HCT116 (cell line): ENCODE measurements at regions not wholly inside any gene's neighbourhood (a gene's known extent, or its start where the extent isn't known, plus 50 kb on each side); places are given as distances from the start of the nearest gene placed in this dataset.

Experiments used
- ATAC-seq: fragments of 200-7000 bp; cut with Tn5 transposase; 2 replicates; pipeline ENCODE4 v1.9.1; 2020; ENCODE audit warnings: mild to moderate bottlenecking, moderate library complexity
- BruUV-seq: library from RNA; stranded (reverse); fragments of 400-500 nt; replicated peaks from 2 replicates; lab custom pipeline; 2021; lab: Mats Ljungman, UMichigan
- CTCF ChIA-PET: fragments of 300-600 bp; sonication (Branson Sonifier 250); formaldehyde crosslinking; loops from one replicate; lab custom pipeline; 2021; ENCODE audit warnings: antibody characterized with exemption; lab: Charles Lee
- POLR2A ChIA-PET: fragments of 300-600, 350-600 bp; sonication (Branson Sonifier 250); formaldehyde crosslinking; loops from one replicate; lab custom pipeline; 2021; ENCODE audit warnings: antibody characterized with exemption; lab: Charles Lee
- RAD21 ChIA-PET, 2 experiments: fragments of 300-600 bp; sonication (Branson Sonifier 250); formaldehyde crosslinking; loops; one replicate each; lab custom pipeline; 2023; ENCODE audit warnings: low total read pairs in 2 of 2; ENCODE audit not compliant: uncharacterized antibody in 2 of 2, unreplicated experiment in 2 of 2, low non-redundant PET in 1 of 2; lab: Charles Lee
- DNase-seq: peaks from one replicate; pipeline ENCODE4 v3.0.0-alpha.2; 2010; ENCODE audit warnings: low read depth, low spot score
- H2AFZ ChIP-seq: fragments of 200-600 bp; shearing (Covaris generic), sonication (generic); 2 replicates; pipeline ENCODE4 v1.6.1; 2017; ENCODE audit warnings: low read depth, mixed run types, mixed read lengths, antibody characterized with exemption, low read length; ENCODE audit not compliant: poor library complexity, severe bottlenecking
- H3K27ac ChIP-seq: 2 replicates; pipeline ENCODE4 v1.5.1; 2012; ENCODE audit warnings: low read depth, low read length
- H3K27me3 ChIP-seq: fragments of 200-600 bp; sonication (generic); 2 replicates; pipeline ENCODE4 v1.6.1; 2016; ENCODE audit warnings: mixed run types, low read length, mixed read lengths; ENCODE audit not compliant: insufficient read depth
- H3K36me3 ChIP-seq, 2 experiments: fragments of 200-500 bp in 1 of 2; fragments of 200-600 bp in 1 of 2; sonication (Bioruptor generic) in 1 of 2; sonication (generic) in 1 of 2; 2 replicates each; pipeline versions ENCODE4 v1.5.1 to v1.6.1; 2014 to 2016; ENCODE audit warnings: low read length in 2 of 2, inconsistent platforms in 1 of 2, mixed read lengths in 1 of 2, mixed run types in 1 of 2; ENCODE audit not compliant: insufficient read depth in 2 of 2, control insufficient read depth in 1 of 2
- H3K4me1 ChIP-seq, 2 experiments: fragments of 200-600 bp in 1 of 2; sonication (generic) in 1 of 2; 2 replicates each; pipeline versions ENCODE4 v1.5.1 to v1.6.1; 2012 to 2017; ENCODE audit warnings: low read length in 2 of 2, inconsistent platforms in 1 of 2, mild to moderate bottlenecking in 1 of 2, mixed read lengths in 1 of 2, mixed run types in 1 of 2, moderate library complexity in 1 of 2; ENCODE audit not compliant: insufficient read depth in 2 of 2, control insufficient read depth in 1 of 2
- H3K4me2 ChIP-seq: fragments of 200-600 bp; sonication (generic); 2 replicates; pipeline ENCODE4 v1.6.1; 2017; ENCODE audit warnings: mixed run types, low read length, mixed read lengths
- H3K4me3 ChIP-seq, 2 experiments: fragments of 200-600 bp in 1 of 2; sonication (generic) in 1 of 2; replicated peaks in 1 of 2; 2 replicates each; pipeline ENCODE4 v1.5.1; 2011 to 2016; ENCODE audit warnings: low read length in 2 of 2, control low read depth in 1 of 2, low read depth in 1 of 2, mild to moderate bottlenecking in 1 of 2, mixed read lengths in 1 of 2, mixed run types in 1 of 2
- H3K79me2 ChIP-seq: fragments of 200-600 bp; sonication (generic); 2 replicates; pipeline ENCODE4 v1.6.1; 2017; ENCODE audit warnings: mild to moderate bottlenecking, mixed run types, low read length, moderate library complexity, mixed read lengths; ENCODE audit not compliant: insufficient read depth
- H3K9ac ChIP-seq: fragments of 200-600 bp; sonication (generic); 2 replicates; pipeline ENCODE4 v1.6.1; 2016; ENCODE audit warnings: low read length, mixed read lengths
- H3K9me2 ChIP-seq: fragments of 200-600 bp; sonication (generic), shearing (Covaris generic); 2 replicates; pipeline ENCODE4 v1.6.1; 2017; ENCODE audit warnings: mixed run types, mild to moderate bottlenecking, moderate library complexity; ENCODE audit not compliant: insufficient read depth
- H3K9me3 ChIP-seq, 2 experiments: fragments of 200-500 bp in 1 of 2; fragments of 200-600 bp in 1 of 2; sonication (Bioruptor generic) in 1 of 2; sonication (generic) in 1 of 2; 2 replicates each; pipeline ENCODE4 v1.6.1; 2014 to 2017; ENCODE audit warnings: low read length in 2 of 2, mixed read lengths in 2 of 2, inconsistent platforms in 1 of 2, low read depth in 1 of 2, mild to moderate bottlenecking in 1 of 2, mixed run types in 1 of 2, moderate library complexity in 1 of 2; ENCODE audit not compliant: control insufficient read depth in 1 of 2, insufficient read depth in 1 of 2
- H4K20me1 ChIP-seq: fragments of 200-600 bp; sonication (generic), shearing (Covaris generic); 2 replicates; pipeline ENCODE4 v1.6.1; 2017; ENCODE audit warnings: mixed run types, mild to moderate bottlenecking, moderate library complexity; ENCODE audit not compliant: insufficient read depth
- CBX3 ChIP-seq: IDR thresholded peaks from 2 replicates; pipeline ENCODE4 v1.6.1; 2012; ENCODE audit warnings: low read depth
- EGR1 ChIP-seq: IDR thresholded peaks from 2 replicates; pipeline ENCODE4 v1.6.1; 2012; ENCODE audit warnings: low read depth
- ELF1 ChIP-seq: IDR thresholded peaks from 2 replicates; pipeline ENCODE4 v1.6.1; 2012; ENCODE audit warnings: low read depth, borderline replicate concordance
- EZH2phosphoT487 ChIP-seq: fragments of 200-600 bp; IDR thresholded peaks from 2 replicates; pipeline ENCODE4 v1.6.1; 2018; ENCODE audit warnings: antibody characterized with exemption, borderline replicate concordance
- FOSL1 ChIP-seq: IDR thresholded peaks from 2 replicates; pipeline ENCODE4 v1.6.1; 2012; ENCODE audit warnings: low read depth
- POLR2A ChIP-seq: IDR thresholded peaks from 2 replicates; pipeline ENCODE4 v1.7.0; 2011; ENCODE audit warnings: borderline replicate concordance; ENCODE audit not compliant: insufficient read depth, insufficient read length; ENCODE audit errors: extremely low read depth
- RAD21 ChIP-seq: IDR thresholded peaks from 2 replicates; pipeline ENCODE4 v1.6.1; 2012; ENCODE audit warnings: low read depth, mild to moderate bottlenecking
- SP1 ChIP-seq: IDR thresholded peaks from 2 replicates; pipeline ENCODE4 v1.6.1; 2012; ENCODE audit warnings: low read depth
- SRF ChIP-seq: IDR thresholded peaks from 2 replicates; pipeline ENCODE4 v1.6.1; 2012; ENCODE audit warnings: low read depth
- TCF7L2 ChIP-seq: IDR thresholded peaks from 2 replicates; pipeline ENCODE4 v1.7.0; 2011; ENCODE audit warnings: borderline replicate concordance, inconsistent platforms; ENCODE audit not compliant: insufficient read depth, insufficient read length; ENCODE audit errors: extremely low read depth
- YY1 ChIP-seq: IDR thresholded peaks from 2 replicates; pipeline ENCODE4 v1.6.1; 2011; ENCODE audit warnings: low read length, low read depth, moderate library complexity, mild to moderate bottlenecking; ENCODE audit not compliant: insufficient replicate concordance; ENCODE audit errors: extremely low read depth
- ZFX ChIP-seq: fragments of 450-650 bp; IDR thresholded peaks from 2 replicates; pipeline ENCODE4 v1.6.1; 2017
- ZNF274 ChIP-seq: fragments of 200-500 bp; sonication (Bioruptor generic); IDR thresholded peaks from 2 replicates; pipeline ENCODE4 v1.6.1; 2014; ENCODE audit warnings: mild to moderate bottlenecking, low read depth, low read length, inconsistent platforms
- intact Hi-C: fragments of 100-400 bp; cut with micrococcal nuclease; formaldehyde crosslinking; loops from 2 replicates; pipeline ENCODE4 v1.10.0; 2022
- TF ChIP-seq, protein P1 (sequence below): IDR thresholded peaks from 2 replicates; pipeline ENCODE4 v1.6.1; 2011; ENCODE audit warnings: mild to moderate bottlenecking, low read length, moderate library complexity; ENCODE audit not compliant: insufficient replicate concordance; ENCODE audit errors: extremely low read depth
- TF ChIP-seq, protein P2 (sequence below): IDR thresholded peaks from 2 replicates; pipeline ENCODE4 v1.6.1; 2012; ENCODE audit warnings: low read depth
- TF ChIP-seq, protein P3 (sequence below), 3 experiments: fragments of 200-600 bp in 1 of 3; sonication (generic) in 1 of 3; IDR thresholded peaks in 2 of 3; conservative IDR thresholded peaks in 1 of 3; 2 replicates each; pipeline ENCODE4 v1.5.1; 2012 to 2017; ENCODE audit warnings: low read depth in 2 of 3, low read length in 2 of 3, antibody characterized with exemption in 1 of 3, borderline replicate concordance in 1 of 3, control low read depth in 1 of 3, mild to moderate bottlenecking in 1 of 3, mixed read lengths in 1 of 3, mixed run types in 1 of 3, moderate library complexity in 1 of 3; ENCODE audit not compliant: insufficient read depth in 1 of 3
- TF ChIP-seq, protein P4 (sequence below): IDR thresholded peaks from 2 replicates; pipeline ENCODE4 v1.6.1; 2012
- TF ChIP-seq, protein P5 (sequence below): IDR thresholded peaks from 2 replicates; pipeline ENCODE4 v1.6.1; 2012

DNA sequence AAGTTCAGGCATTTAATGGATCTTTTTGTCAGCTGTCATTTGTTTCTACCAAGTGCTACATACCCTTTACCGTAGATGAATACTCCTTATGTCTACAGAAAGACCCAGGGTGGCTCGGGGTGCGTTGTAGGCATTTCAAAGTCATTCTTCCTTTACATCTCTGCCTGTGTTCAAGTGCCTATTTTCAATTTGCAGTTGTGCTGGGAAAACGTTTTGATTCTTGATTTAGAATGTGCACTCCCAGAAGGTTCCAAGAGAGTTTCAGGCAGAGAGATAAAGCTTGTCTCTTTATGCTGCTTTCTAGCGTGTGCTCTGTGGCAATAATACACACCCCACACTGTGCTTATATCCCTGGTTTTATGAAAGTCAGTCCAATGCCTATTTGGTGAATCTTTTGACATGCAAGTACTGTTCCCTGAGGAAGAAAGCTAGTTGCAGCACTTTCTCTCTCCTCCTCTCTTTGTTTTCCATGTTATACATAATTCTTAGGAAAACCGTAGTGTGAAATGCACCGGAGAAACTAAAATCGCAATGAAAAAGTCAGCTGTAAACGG, 828.1 kb upstream of the ZNF608 start:
- Histone ChIP-seq H3K4me3 (no peak overlapping the region), H3K4me2 (no peak overlapping the region), H3K4me1 (no peaks in the 10 kb centered on the region), H3K36me3 (no peaks in the 10 kb centered on the region), H3K79me2 (no peaks in the 10 kb centered on the region)
- DNase-seq = no peak
- RAD21 ChIA-PET = no interaction called here
- TF ChIP-seq EZH2phosphoT487 (no peak), FOSL1 (no peak), TCF7L2 (no peak), CBX3 (no peak), SRF (no peak), POLR2A (no peak), RAD21 (no peak), YY1 (no peak), ZFX (no peak), EGR1 (no peak), SP1 (no peak), ELF1 (no peak), ZNF274 (no peak)
- TF ChIP-seq, protein P1, sequence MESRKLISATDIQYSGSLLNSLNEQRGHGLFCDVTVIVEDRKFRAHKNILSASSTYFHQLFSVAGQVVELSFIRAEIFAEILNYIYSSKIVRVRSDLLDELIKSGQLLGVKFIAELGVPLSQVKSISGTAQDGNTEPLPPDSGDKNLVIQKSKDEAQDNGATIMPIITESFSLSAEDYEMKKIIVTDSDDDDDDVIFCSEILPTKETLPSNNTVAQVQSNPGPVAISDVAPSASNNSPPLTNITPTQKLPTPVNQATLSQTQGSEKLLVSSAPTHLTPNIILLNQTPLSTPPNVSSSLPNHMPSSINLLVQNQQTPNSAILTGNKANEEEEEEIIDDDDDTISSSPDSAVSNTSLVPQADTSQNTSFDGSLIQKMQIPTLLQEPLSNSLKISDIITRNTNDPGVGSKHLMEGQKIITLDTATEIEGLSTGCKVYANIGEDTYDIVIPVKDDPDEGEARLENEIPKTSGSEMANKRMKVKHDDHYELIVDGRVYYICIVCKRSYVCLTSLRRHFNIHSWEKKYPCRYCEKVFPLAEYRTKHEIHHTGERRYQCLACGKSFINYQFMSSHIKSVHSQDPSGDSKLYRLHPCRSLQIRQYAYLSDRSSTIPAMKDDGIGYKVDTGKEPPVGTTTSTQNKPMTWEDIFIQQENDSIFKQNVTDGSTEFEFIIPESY = no peak
- TF ChIP-seq, protein P2, sequence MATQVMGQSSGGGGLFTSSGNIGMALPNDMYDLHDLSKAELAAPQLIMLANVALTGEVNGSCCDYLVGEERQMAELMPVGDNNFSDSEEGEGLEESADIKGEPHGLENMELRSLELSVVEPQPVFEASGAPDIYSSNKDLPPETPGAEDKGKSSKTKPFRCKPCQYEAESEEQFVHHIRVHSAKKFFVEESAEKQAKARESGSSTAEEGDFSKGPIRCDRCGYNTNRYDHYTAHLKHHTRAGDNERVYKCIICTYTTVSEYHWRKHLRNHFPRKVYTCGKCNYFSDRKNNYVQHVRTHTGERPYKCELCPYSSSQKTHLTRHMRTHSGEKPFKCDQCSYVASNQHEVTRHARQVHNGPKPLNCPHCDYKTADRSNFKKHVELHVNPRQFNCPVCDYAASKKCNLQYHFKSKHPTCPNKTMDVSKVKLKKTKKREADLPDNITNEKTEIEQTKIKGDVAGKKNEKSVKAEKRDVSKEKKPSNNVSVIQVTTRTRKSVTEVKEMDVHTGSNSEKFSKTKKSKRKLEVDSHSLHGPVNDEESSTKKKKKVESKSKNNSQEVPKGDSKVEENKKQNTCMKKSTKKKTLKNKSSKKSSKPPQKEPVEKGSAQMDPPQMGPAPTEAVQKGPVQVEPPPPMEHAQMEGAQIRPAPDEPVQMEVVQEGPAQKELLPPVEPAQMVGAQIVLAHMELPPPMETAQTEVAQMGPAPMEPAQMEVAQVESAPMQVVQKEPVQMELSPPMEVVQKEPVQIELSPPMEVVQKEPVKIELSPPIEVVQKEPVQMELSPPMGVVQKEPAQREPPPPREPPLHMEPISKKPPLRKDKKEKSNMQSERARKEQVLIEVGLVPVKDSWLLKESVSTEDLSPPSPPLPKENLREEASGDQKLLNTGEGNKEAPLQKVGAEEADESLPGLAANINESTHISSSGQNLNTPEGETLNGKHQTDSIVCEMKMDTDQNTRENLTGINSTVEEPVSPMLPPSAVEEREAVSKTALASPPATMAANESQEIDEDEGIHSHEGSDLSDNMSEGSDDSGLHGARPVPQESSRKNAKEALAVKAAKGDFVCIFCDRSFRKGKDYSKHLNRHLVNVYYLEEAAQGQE = no peak
- TF ChIP-seq, protein P3, sequence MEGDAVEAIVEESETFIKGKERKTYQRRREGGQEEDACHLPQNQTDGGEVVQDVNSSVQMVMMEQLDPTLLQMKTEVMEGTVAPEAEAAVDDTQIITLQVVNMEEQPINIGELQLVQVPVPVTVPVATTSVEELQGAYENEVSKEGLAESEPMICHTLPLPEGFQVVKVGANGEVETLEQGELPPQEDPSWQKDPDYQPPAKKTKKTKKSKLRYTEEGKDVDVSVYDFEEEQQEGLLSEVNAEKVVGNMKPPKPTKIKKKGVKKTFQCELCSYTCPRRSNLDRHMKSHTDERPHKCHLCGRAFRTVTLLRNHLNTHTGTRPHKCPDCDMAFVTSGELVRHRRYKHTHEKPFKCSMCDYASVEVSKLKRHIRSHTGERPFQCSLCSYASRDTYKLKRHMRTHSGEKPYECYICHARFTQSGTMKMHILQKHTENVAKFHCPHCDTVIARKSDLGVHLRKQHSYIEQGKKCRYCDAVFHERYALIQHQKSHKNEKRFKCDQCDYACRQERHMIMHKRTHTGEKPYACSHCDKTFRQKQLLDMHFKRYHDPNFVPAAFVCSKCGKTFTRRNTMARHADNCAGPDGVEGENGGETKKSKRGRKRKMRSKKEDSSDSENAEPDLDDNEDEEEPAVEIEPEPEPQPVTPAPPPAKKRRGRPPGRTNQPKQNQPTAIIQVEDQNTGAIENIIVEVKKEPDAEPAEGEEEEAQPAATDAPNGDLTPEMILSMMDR (IDR thresholded peaks at IDR 0.05 in 2 of 3, conservative IDR thresholded peaks at IDR 0.05 in 1 of 3; ENCODE audit: borderline replicate concordance in 1 of 3, insufficient read depth in 1 of 3, low read depth in 2 of 3, low read length in 2 of 3) = no peak
- TF ChIP-seq, protein P4, sequence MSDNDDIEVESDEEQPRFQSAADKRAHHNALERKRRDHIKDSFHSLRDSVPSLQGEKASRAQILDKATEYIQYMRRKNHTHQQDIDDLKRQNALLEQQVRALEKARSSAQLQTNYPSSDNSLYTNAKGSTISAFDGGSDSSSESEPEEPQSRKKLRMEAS = no peak
- TF ChIP-seq, protein P5, sequence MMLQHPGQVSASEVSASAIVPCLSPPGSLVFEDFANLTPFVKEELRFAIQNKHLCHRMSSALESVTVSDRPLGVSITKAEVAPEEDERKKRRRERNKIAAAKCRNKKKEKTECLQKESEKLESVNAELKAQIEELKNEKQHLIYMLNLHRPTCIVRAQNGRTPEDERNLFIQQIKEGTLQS = no peak
- TF ChIP-seq, all 23 proteins: peak for 0
- Histone ChIP-seq H3K9me3 (no peaks in the 10 kb centered on the region), H3K27me3 (no peaks in the 10 kb centered on the region), H3K27ac (no peak overlapping the region), H3K9ac (no peak overlapping the region), H3K9me2 (no peaks in the 10 kb centered on the region), H2AFZ (no peak overlapping the region), H4K20me1 (no peaks in the 10 kb centered on the region)
- intact Hi-C loops = no loop called here
- BruUV-seq = no TSS peak
- POLR2A ChIA-PET = no interaction called here
- ATAC-seq = no peak
- CTCF ChIA-PET = no interaction called here
